ENCODE measurements at regions not wholly inside any gene's neighbourhood (a gene's known extent, or its start where the extent isn't known, plus 50 kb on each side); places are given as distances from the start of the nearest gene placed in this dataset.
A peak's percentile ranks its signal among the peaks of the same experiment; 100 is the strongest.
"Not testable (repeated sequence)": the region's sequence is repeated elsewhere in the genome, so short reads cannot be mapped to it uniquely, and the experiment has no call there.

GRCh38 chr6:37078814-37079213, 73.4 kb downstream of the FGD2 start:
- no peak for DNase-seq

- DNase-seq, result no peak
These were observed 75.7 kb downstream of the FGD2 start for GRCh38 chr6:37081042-37081607.

- DNase-seq, result no peak
These were observed 77.1 kb downstream of the FGD2 start for GRCh38 chr6:37082390-37083130.

DNA sequence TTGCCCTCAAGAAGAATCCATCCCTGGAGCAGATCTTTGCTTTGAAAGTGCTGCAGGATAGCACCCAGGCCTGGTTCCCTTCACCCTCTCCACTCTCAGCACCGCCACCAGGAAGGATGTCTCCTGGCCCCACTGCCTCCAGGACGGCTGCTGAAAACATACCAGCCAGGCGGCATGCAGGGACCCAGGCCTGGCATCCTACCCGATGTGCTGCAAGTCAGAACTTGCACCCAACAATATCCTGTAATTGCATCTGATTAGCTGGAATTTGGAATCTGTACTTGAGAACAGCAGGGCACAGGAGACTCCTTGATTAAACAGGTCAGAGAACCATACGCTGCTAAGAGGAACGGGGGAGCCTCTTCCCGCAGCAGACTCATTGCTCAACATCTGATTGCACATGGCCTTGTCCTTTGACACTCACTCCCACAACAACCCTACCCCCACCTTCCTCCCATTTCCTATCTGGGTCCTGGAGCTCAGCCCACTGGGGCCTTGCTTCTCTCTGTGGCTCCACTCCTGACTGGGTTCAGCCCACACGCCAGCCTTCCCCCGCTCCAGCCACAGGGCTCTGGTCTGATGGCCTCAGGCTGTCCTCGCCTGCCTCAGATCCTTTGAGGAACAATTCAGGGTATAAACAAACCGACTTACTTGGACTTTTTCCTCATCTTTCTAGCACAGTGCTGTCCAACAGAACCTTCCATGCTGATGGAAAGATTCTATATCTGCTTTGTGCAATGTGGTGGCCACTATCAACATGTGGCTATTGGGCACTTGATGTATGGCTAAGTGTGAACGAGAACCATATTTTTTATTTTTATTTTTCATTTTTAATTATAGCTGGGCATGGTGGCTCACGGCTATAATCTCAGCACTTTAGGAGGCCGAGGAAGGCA, 78.0 kb downstream of the FGD2 start:
- DNase-seq, result no peak

DNA sequence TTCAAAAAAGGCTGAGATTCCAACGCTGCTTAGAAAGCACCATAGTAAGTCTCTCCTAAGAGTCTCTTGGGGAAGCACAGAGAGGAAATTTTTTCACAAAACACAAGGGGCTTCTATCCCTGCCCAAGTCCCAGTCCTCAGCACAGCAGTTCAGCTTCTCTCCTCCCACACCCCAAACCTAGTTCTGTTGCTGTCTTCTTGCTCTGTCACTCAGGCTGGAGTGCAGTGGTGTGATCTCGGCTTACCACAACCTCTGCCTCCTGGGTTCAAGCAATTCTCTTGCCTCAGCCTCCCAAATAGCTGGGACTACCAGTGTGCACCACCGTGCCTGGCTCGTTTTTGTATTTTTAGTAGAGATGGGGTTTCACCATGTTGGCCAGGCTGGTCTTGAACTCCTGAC, 79.2 kb downstream of the FGD2 start:
- DNase-seq, result not testable (repeated sequence)

GRCh38 chr6:37085198-37085597, 79.7 kb downstream of the FGD2 start:
- no peak for DNase-seq

GRCh38 chr6:37088897-37089296, 81.1 kb upstream of the PIM1 start:
- DNase-seq, result no peak

GRCh38 chr6:37089783-37090182, 80.2 kb upstream of the PIM1 start:
- no peak for DNase-seq

- not testable (repeated sequence) for DNase-seq
These were observed 78.8 kb upstream of the PIM1 start for GRCh38 chr6:37091104-37091503.

- DNase-seq, result not testable (repeated sequence)
These were observed 78.4 kb upstream of the PIM1 start for GRCh38 chr6:37091586-37091985.

DNA sequence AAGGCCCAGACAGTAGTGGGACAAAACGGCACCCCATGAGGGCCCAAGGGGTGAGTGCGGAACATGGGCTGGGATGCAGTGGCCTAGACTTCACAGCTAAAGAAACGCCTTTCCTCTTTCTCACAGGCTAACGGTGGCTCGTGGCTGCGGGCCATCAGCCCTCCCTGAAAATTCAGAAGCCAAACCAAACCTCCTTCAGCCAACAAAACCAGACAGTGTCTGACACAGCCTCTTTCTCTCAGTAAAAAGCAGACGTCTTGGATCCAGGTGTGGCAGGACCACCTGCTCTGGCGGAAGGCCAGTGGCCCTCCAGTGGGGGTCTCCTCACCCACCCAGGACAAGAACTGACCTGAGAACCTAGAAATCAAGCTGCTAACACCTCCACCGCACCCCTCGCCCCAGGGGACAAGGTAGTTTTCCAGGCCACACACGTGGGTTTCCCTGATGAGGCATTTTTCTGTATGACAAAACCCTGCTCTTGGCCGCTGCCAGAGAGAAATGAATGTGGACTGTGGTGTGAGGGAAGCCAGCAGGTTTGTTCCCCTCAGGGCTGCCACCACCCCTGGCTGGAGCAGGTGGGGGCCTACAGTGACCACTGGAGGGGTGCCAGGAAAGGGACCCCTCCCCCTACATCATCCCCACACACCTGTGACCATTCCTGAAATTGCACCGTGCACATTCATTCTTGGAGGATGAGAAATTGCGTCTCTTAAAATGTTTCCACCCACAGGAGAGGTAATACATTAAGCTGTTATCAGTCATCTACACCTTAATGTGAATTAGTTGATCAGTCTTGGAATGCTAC, 76.8 kb upstream of the PIM1 start:
- no peak for DNase-seq

DNA sequence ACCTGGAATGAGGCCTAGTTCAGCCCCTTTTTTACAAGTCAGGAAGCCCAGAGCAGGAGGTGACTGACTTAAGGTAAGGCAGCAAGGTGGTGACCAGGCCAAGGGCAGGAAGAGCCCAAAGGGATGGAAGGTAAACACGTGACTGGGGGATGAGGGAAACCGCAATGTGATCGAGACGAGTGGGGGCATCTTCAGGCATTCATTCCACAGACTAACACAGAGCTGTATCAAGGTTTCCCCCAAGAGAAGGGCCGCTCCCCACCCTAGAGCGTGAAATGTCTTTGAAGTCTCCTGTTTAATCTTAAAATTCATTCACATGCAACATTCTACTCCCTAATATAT, 76.3 kb upstream of the PIM1 start:
- no peak for DNase-seq

- DNase-seq, result no peak
These were observed 74.0 kb upstream of the PIM1 start for GRCh38 chr6:37095997-37096396.

- DNase-seq, result no peak
These were observed 72.6 kb upstream of the PIM1 start for GRCh38 chr6:37097335-37097734.

DNA sequence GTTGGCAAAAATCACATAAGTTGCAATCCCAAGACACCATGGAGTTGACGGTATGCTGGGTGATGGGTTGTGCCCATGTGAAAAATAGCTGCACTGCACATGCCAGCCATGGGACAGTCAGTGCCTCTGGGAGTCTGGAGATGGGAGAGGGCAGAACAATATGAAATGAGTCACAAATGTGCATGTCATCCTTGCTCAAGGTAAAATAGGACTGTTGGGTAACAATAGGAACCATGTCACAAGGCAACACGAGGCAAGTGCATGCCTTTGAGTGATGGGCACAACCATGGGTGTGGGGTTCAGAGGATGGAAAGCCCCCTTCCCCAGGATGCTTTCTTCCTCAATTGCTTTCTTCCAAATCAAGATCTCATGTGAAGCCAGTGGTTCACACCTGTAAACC, 70.5 kb upstream of the PIM1 start:
- DNase-seq, result no peak

GRCh38 chr6:37100745-37101144, 69.2 kb upstream of the PIM1 start:
- DNase-seq, result no peak

GRCh38 chr6:37101991-37102298, 68.0 kb upstream of the PIM1 start:
- no peak for DNase-seq

DNA sequence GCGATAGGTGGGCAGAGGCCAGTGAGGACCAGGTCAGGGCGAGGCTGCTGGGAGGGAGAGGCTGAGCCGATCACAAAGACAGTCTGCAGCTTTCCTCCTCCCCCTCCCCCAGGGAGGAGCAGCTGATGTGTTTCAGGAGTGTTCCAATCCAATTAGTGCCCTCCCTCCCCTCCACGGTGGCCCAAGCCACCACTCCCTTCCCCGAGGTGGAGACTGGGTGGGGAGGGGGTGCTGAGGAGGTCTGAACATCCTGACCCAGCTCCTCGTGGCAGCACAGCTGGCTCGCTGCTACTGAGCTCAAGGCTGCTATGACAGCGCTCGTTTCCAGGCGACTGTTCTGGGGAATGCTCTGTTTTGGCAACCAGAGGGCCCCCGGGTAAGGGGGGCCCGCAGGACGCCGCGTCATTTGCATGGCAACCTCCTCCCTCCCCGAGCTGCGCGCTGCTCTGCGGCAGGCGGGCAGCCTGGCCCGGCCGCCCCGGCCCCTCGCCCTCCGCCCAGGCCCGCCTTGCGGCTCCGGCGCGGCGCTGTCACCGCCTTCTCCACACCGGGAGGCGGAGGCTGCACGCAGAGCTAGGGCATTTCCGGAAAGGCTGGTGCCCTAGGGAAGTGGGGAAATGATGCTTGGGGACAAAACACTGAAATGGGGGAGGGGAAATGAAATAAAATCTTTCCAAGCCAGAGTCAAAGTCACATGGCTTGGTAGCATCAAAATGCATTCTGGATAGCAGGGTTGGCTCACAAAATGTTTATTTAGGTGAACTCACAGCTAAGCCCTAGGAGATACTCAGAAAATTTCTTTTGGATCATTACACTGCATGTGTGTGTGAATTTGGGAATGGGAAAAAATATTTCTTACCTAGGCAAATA, 67.4 kb upstream of the PIM1 start:
- DNase-seq, result peak; percentile 94 to 96

DNA sequence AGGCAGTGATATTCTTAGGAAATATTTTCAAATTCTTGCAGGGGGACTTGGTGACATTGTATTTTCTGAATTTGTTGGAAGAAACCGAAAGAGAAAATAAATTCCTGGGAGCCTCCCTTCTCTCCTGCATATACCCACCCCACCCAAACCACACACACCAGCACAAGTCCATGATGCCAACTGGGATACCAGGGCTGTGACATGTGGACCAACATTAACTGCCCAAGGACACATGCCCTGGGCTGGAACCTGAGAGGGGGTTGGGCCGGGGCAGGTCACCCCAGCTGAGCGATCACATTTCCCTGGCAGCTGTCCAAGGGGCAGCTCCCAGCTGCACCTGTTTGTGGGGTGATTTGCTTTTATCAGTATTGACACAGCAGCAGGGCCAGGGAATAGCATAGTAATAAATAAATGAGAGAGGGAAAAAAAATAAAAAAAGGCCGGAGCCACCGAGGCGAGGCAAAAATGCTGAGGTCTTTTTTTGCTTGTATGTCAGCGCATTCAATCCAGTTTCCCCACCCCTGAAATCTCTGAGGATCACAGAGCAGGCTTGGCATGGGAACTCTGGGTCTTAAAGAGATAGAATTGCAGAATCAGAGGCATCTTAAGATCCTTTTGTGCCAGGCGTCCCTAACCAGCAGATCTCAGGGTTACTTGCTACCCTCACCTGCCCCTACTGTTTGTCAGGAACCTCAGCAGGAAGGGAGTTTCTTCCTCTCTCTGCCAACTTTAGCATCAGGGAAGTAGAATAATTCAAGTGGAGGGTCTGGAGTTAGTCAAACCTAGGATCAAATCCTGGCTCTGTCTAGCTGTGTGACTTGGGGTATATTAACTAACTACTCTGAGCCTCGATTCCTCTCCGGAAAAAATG, 66.5 kb upstream of the PIM1 start:
- peak; percentile 75 to 92 for DNase-seq

DNA sequence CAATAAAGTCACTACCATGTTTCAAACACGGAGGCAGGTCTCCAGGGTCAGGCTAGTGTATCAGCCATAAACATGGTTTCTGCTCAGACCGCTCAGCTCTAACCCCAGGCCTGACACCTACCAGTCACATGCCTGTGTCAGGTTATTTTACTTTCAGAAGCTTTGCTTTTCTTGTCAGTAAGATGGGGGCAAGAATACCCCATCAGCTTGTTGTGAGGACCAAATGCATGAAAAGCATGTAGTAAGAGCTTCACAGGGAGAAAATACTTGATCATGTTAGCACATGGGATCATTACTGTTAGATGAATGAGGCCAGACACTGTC, 65.2 kb upstream of the PIM1 start:
- no peak for DNase-seq

Data from NCI-H526 (cell line).